Osteoblast (primary cell): ENCODE measurements at regions not wholly inside any gene's neighbourhood (a gene's known extent, or its start where the extent isn't known, plus 50 kb on each side); places are given as distances from the start of the nearest gene placed in this dataset.

Source experiments
- DNase-seq: peaks from one replicate; pipeline ENCODE4 v3.0.0; 2011; ENCODE audit warnings: low spot score, mixed read lengths; ENCODE audit not compliant: insufficient read length; ENCODE audit errors: missing footprints
- H2AFZ ChIP-seq: 2 replicates; pipeline ENCODE4 v1.6.0; 2011; ENCODE audit warnings: mild to moderate bottlenecking, low read length
- H3K27ac ChIP-seq: 2 replicates; pipeline ENCODE4 v1.5.1; 2011; ENCODE audit warnings: mild to moderate bottlenecking, low read depth, low read length, moderate library complexity
- H3K27me3 ChIP-seq: 2 replicates; pipeline ENCODE4 v1.6.0; 2012; ENCODE audit warnings: mild to moderate bottlenecking, control low read depth, inconsistent platforms, low read length, moderate library complexity; ENCODE audit not compliant: insufficient read depth
- H3K36me3 ChIP-seq: 2 replicates; pipeline ENCODE4 v1.5.1; 2011; ENCODE audit warnings: mild to moderate bottlenecking, low read length, control low read depth, moderate library complexity; ENCODE audit not compliant: insufficient read depth
- H3K4me1 ChIP-seq: 2 replicates; pipeline ENCODE4 v1.5.1; 2011; ENCODE audit warnings: mild to moderate bottlenecking, low read length, control low read depth, moderate library complexity; ENCODE audit not compliant: insufficient read depth
- H3K4me2 ChIP-seq: 2 replicates; pipeline ENCODE4 v1.6.0; 2011; ENCODE audit warnings: mild to moderate bottlenecking, low read length; ENCODE audit not compliant: insufficient read depth
- H3K4me3 ChIP-seq: fragments of 200-600 bp; sonication (generic); 3 replicates; pipeline ENCODE4 v1.5.1; 2012; ENCODE audit warnings: mild to moderate bottlenecking, low read length, inconsistent platforms; ENCODE audit not compliant: insufficient read depth
- H3K79me2 ChIP-seq: 2 replicates; pipeline ENCODE4 v1.6.0; 2012; ENCODE audit warnings: mild to moderate bottlenecking, low read length, control low read depth, inconsistent platforms; ENCODE audit not compliant: insufficient read depth
- H3K9me3 ChIP-seq: 2 replicates; pipeline ENCODE4 v1.5.1; 2011; ENCODE audit warnings: low read depth, low read length, control low read depth
- H4K20me1 ChIP-seq: 2 replicates; pipeline ENCODE4 v1.6.0; 2012; ENCODE audit warnings: mild to moderate bottlenecking, low read length, control low read depth; ENCODE audit not compliant: insufficient read depth
- CTCF ChIP-seq: IDR thresholded peaks from 2 replicates; pipeline ENCODE4 v1.5.1; 2011; ENCODE audit warnings: mild to moderate bottlenecking, low read depth, low read length, moderate library complexity; ENCODE audit errors: extremely low read depth

DNA sequence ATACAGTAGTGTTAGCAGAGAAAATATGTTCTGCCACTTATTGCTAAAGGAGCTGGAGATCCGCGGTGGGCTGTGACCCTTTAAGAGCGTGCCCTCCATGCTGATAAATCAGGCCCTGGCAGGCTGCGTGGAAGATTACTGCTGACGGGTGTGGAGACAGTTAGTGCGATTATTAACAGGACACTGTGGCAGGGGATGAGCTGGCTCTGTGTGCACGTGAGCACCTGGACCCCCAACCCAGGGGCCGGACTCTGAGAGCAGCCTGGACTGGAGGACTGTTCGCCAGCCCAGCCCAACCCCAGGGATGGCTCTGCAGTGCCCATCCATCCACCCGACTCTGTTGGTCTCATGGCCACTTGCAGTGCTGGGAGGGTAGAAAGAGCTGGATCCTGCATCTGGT lies 162.0 kb downstream of the MELK start:
- no peaks in the 10 kb centered on the region for H3K9me3 ChIP-seq
- H3K36me3 ChIP-seq: no peaks in the 10 kb centered on the region
- peaks cover 22% of the 10 kb centered on the region for H3K27me3 ChIP-seq
- no peak overlapping the region for H3K4me3 ChIP-seq
- no peak overlapping the region for H2AFZ ChIP-seq
- H3K79me2 ChIP-seq: no peaks in the 10 kb centered on the region
- DNase-seq: no peak
- no peak for TF ChIP-seq CTCF
- H3K4me1 ChIP-seq: peaks cover 3% of the 10 kb centered on the region
- H4K20me1 ChIP-seq: no peaks in the 10 kb centered on the region
- no peak overlapping the region for H3K4me2 ChIP-seq
- no peak overlapping the region for H3K27ac ChIP-seq

DNA sequence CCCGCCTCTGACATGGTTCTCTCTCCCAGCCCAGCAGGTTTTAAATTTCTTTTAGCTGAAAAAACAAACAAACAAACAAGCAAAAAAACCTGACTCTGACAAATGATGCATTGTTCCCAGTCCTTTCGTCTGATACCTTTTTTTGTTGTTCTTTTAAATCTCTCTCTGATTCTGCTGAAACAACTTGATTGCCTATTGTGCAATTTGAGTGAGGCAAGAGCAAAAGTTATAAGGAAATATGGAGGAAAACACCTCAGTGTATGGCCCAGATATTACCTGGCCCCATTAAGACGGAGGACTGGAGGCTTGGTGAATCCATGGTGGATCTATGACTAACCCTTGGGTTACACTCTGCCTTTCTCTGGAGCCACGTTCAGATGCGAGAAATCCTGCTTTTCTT lies 164.0 kb downstream of the MELK start:
- Histone ChIP-seq H3K79me2 (no peaks in the 10 kb centered on the region), H3K4me2 (no peak overlapping the region), H3K4me1 (peaks cover 3% of the 10 kb centered on the region), H3K4me3 (no peak overlapping the region), H3K9me3 (no peaks in the 10 kb centered on the region), H3K36me3 (no peaks in the 10 kb centered on the region), H2AFZ (no peak overlapping the region), H3K27ac (no peak overlapping the region), H4K20me1 (no peaks in the 10 kb centered on the region), H3K27me3 (peaks cover 39% of the 10 kb centered on the region)
- no peak for TF ChIP-seq CTCF
- no peak for DNase-seq

- Histone ChIP-seq H2AFZ (no peak overlapping the region), H3K27ac (no peak overlapping the region)
Observed at GRCh38 chr9:36738318-36738976, 165.8 kb downstream of the MELK start.

More at GRCh38 chr9:36738318-36738976, 165.8 kb downstream of the MELK start:
- H3K36me3 ChIP-seq: no peaks in the 10 kb centered on the region
- H3K27me3 ChIP-seq: peaks cover 38% of the 10 kb centered on the region
- H3K9me3 ChIP-seq: no peaks in the 10 kb centered on the region
- DNase-seq: peak; percentile 89
- TF ChIP-seq CTCF: no peak
- no peak overlapping the region for H3K4me2 ChIP-seq
- no peaks in the 10 kb centered on the region for H4K20me1 ChIP-seq
- H3K4me3 ChIP-seq: no peak overlapping the region
- H3K4me1 ChIP-seq: peaks cover 3% of the 10 kb centered on the region
- H3K79me2 ChIP-seq: no peaks in the 10 kb centered on the region
